GM19438 (cell line): ENCODE measurements at regions not wholly inside any gene's neighbourhood (a gene's known extent, or its start where the extent isn't known, plus 50 kb on each side); places are given as distances from the start of the nearest gene placed in this dataset.

Experiments
- ATAC-seq: cut with Tn5 transposase; IDR thresholded peaks from one replicate; pipeline ENCODE4 v1.9.1; 2021; ENCODE audit warnings: low read depth; ENCODE audit not compliant: unreplicated experiment

DNA sequence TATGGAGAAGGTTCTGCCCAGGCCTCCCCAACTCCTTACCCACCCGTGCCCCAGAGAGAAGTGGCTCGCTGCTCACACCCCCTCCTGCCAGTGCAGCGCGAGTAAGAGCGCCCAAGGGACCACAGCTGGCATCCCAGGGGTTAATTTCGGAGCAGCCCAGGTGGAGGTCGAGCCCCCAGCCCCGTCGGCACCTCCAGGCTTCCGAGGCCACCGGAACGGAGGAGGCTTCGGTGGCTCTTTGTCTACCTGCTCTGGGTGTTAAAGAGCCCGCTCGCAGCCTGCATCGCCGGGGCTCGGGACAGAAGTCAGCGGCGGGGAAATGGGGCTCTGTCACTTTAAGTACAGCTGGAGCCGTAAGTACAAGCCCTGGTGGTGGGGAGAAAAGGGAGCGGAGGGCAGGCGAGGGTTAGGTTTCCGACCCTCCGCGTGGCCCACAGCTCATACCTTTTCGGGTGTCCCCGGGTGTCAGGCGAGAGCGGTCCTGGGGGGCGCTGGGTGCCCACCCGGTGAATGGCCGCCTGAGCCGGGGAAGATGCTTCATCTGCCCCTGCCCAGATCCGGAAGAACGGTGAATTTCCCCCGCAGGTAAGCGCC, 89.4 kb upstream of the IPO9 start:
- ATAC-seq: no peak

DNA sequence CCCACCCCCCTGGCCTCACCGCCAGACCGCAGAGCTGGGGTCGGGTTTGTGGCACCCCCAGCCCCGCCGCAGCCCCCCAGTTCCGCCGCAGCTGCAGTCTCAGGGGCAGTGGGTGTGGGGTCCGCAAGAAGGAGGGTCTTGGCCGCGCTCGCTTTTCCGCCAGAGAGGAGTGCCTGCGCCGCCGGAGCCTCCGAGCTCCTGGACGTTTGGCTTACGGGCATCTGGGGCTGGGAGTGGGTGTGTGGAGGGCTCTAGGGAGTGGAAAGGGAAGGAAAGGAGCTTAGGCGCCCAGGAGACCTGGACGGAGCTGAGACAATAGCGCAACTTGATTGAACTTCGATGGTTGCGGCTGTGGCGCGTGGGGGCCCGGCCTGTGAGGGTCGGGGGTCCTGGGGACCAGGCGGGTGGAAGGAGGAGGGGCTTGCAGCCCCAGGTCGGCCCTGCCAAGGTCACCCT, 88.8 kb upstream of the IPO9 start:
- ATAC-seq: no peak

GRCh38 chr1:201740670-201741111, 88.3 kb upstream of the IPO9 start:
- ATAC-seq: no peak

GRCh38 chr1:201741763-201742342, 87.1 kb upstream of the IPO9 start:
- no peak for ATAC-seq

- no peak for ATAC-seq
These were observed 86.5 kb upstream of the IPO9 start for GRCh38 chr1:201742476-201742875.

GRCh38 chr1:201742955-201743805, 85.8 kb upstream of the IPO9 start:
- ATAC-seq: no peak

GRCh38 chr1:201745023-201745422, 83.9 kb upstream of the IPO9 start:
- no peak for ATAC-seq

DNA sequence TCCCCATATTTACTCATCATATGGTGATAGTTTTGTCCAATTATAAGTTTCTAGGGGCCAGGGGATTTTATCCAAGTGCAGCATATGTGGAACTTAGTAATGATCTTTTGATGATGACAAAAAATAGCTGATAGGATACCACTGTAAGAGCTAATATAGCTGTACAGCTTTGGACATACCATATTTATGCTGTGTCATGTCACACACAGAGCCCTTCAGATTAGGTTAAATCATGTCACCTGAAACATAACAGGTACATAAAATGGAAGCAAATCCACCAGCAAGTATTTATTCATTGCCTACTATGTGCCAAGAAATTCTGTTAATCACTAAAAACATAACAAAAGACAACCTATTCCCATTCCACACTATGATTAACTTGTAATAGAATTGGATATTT, 82.8 kb upstream of the IPO9 start:
- ATAC-seq: no peak

- no peak for ATAC-seq
These were observed 81.7 kb upstream of the IPO9 start for GRCh38 chr1:201747261-201747660.

DNA sequence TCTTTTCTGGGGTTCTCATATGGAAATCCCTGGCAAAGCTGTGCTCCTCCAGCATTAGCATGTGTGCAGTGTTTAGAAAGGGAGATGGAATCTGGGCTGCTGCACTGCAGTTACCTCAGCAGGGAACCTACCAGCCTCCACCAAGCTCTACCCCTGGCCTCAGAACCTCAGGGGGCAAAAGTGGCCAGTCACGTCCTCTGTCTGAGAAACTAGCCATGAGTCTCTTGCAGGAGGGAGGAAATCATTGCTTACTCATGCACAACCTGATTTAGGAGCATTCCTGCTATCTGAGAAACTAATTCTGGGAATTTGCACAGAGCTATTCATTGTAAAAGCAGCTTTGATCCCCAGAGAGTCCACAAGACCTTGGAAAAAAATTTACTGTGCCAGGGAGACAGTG, 80.6 kb upstream of the IPO9 start:
- no peak for ATAC-seq

GRCh38 chr1:201749059-201749690, 79.8 kb upstream of the IPO9 start:
- no peak for ATAC-seq

DNA sequence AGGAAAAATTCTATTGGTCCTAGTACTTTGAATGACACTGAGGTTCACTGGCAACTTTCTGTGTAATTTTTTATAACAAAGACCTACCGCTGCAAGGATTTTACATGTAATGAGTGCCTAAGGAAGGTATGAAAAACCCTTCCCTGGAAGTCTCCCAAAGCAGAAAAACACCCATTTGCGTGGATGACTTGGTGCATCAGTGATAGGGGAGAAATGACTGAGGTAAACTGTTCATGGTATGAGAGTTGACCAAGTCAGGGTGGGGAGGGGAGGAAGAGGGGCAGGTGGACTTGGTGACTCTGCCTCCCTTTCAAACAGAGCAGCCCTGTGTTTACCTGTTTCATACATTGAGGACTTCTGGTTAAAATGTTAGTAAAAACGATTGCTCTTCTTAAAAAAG, 78.8 kb upstream of the IPO9 start:
- no peak for ATAC-seq

DNA sequence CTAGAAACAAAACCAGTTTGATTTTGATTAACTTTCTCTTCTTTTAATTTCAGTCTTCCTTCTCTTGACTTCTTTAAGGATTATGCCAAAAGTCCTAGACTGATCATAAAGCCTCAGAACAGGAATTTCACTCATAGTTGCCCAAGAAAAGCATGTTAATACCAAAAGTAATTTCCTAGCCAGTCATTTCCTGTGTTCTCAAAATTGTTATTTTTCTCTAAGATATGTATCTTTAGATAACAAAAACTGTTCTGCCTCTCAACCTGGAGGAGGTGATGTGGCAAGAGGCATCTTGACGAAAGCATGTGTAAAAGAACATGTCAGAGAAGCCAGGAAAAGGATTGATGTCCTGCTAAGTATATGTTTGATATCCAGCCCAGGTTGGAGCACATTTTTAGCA, 78.0 kb upstream of the IPO9 start:
- ATAC-seq: no peak

DNA sequence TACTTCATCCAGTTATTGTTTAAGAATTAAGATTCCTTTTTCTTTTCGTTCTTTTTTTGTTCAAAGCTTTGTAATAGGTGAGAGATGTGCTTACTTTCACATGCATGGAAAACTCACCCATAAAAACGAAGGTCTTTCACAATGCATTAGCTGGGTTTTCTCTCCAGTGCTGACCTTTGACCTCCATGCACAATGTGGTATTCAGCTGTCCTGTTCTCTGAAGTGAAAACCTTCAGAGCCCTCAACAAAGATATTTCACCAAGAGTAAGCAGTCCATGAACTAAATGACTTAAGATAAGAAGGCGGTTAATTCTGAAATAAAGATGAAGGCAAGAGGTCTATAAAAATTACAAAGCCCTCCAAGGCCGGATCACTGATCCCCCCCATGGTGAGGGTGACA, 77.1 kb upstream of the IPO9 start:
- ATAC-seq: no peak

DNA sequence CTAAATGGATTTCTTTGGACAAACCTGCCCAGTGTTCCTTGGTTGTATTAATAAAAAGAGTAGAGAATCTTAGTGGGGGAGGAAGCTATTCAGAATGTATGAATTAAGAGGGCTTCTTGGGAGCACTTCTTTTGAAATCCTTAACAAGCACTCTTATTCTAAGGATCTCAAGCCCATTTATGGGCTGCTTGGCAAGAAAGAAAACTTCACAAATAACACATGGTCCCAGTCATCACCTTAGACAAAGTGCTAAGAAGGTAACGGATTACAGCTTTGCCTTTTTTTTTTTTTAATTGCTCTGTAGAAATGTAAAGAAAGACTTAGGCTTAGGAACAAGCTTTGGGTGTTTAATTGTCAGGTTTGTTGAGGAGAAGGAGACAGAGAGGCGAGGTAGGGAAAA, 76.6 kb upstream of the IPO9 start:
- no peak for ATAC-seq

- no peak for ATAC-seq
These were observed 75.5 kb upstream of the IPO9 start for GRCh38 chr1:201753492-201753891.

DNA sequence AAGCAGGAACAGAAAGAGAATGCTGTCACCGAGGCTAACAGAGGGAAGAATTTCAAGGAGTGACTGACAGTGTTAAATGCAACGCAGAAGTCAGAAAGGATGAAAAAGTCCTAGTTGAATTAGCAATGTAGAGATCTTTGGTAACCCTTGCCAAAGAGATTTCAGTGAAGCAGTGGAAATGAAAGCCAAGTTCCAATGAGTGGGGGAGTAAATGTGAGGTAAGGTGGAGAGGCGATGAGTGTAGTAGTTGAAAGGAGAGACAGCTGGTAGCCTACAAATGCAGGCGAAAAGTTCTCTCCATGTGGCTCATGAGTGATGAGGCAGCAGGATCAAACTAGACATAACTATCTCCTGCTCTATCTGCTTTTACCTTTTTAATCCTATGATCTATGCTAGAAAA, 74.6 kb upstream of the IPO9 start:
- ATAC-seq: no peak

DNA sequence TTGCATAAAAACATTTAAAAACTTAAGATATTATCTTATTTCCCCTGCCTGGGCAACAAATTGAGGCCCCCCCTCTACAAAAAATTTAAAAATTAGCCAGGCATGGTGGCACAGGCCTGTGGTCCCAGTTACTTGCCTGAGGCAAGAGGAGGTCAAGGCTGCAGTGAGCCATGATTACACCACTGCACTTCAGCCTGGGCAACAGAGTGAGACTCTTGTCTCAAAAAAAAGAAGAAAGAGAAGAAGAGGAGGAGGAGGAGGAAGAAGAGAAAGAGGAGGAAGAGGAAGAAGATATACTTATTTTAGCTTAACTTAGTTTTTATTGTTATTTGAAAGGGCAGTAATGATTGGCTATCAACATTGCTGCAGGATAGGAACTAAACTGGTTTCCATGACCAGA, 73.8 kb upstream of the IPO9 start:
- ATAC-seq: no peak

- no peak for ATAC-seq
These were observed 72.6 kb upstream of the IPO9 start for GRCh38 chr1:201756406-201756805.

GRCh38 chr1:201758499-201759050, 70.4 kb upstream of the IPO9 start:
- ATAC-seq: no peak

GRCh38 chr1:201759194-201759815, 69.7 kb upstream of the IPO9 start:
- no peak for ATAC-seq
